Astrocyte of the spinal cord (primary cell): ENCODE measurements at regions not wholly inside any gene's neighbourhood (a gene's known extent, or its start where the extent isn't known, plus 50 kb on each side); places are given as distances from the start of the nearest gene placed in this dataset.

Experiments
- DNase-seq: peaks from one replicate; pipeline ENCODE4 v3.0.0; 2011; ENCODE audit warnings: low read depth, low spot score
- H3K4me3 ChIP-seq: 2 replicates; pipeline ENCODE4 v1.5.1; 2011; ENCODE audit warnings: low read depth, mild to moderate bottlenecking, low read length, moderate library complexity
- CTCF ChIP-seq: IDR thresholded peaks from 2 replicates; pipeline ENCODE4 v1.5.1; 2012; ENCODE audit warnings: low read depth, mild to moderate bottlenecking, low read length, inconsistent platforms
- in situ Hi-C: cut with HindIII; loops from 2 replicates; pipeline ENCODE4 v1.10.0; 2017; ENCODE audit warnings: low sequenced_read_pairs

DNA sequence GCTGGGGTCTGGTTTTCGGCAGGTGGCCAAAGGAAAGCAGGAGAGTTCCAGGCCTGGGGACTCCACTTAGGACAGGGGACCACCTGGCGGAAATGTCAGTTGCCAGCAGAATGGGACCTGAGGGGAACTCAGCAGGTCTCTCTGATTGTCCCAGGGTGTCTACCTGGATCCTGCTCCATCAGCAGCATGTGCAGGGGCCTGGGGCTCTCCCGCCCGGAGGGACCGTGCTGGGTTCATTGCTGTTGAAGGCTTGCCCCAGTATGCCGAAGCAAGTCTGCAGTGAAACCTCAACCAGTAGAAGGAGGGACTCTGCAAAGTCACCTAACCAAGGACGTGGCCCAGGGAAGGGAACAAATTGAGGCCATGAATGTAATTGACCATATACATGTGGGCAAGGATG lies 506.5 kb upstream of the MKI67 start:
- no peak for TF ChIP-seq CTCF
- no peak for DNase-seq
- no peak overlapping the region for H3K4me3 ChIP-seq
- in situ Hi-C loops, result no loop called here

- in situ Hi-C loops, result no loop called here
- no peak for DNase-seq
Observed at GRCh38 chr10:128633864-128634540, 507.8 kb upstream of the MKI67 start.

GRCh38 chr10:128642023-128642422 lies 515.8 kb upstream of the MKI67 start:
- H3K4me3 ChIP-seq, result no peak overlapping the region
- no peak for DNase-seq
- in situ Hi-C loops, result no loop called here
- TF ChIP-seq CTCF, result no peak

More at GRCh38 chr10:128633864-128634540, 507.8 kb upstream of the MKI67 start:
- TF ChIP-seq CTCF, result no peak
- H3K4me3 ChIP-seq, result no peak overlapping the region

- H3K4me3 ChIP-seq, result no peak overlapping the region
- DNase-seq, result no peak
- TF ChIP-seq CTCF, result no peak
- in situ Hi-C loops, result no loop called here
Observed at GRCh38 chr10:128642502-128642901, 516.3 kb upstream of the MKI67 start.

DNA sequence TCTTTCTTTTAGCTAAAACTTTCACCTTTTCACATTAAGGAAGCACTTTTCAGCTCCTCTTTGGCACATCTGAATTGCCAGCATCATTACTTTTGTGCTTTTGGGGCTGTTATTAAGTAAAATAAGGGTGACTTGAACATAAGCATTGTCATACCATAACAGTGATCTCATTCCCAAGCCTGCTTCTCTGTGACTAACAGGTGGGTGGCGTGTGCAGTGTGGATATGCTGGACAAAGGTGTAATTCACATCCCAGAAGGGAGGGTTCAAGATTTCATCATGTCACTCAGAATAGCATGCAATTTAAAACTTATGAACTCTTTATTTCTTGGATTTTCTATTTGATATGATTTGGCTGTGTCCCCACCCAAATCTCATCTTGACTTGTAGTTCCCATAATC lies 517.4 kb upstream of the MKI67 start:
- in situ Hi-C loops, result no loop called here
- H3K4me3 ChIP-seq, result no peak overlapping the region
- DNase-seq, result no peak
- TF ChIP-seq CTCF, result no peak

DNA sequence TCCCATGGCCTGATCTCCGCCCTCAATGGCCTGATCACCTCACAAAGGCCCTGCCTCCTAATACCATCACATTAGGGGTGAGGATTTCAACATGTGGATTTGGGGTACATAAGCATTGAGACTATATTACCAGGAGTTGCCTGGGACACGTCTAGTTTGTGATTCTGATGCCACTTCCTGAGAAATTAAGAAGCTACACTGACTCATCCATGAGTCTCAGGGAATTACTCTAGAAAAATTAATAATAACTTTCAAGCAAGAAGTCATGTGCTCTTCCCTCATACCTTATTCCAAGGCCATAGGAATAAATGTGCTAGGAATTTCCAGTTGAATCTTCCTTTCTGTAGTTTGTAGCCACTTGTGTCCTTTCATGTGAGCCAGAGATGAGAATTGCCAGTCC lies 519.3 kb upstream of the MKI67 start:
- in situ Hi-C loops, result no loop called here
- DNase-seq, result no peak
- no peak overlapping the region for H3K4me3 ChIP-seq
- no peak for TF ChIP-seq CTCF
